22Rv1 (cell line): ENCODE measurements at regions not wholly inside any gene's neighbourhood (a gene's known extent, or its start where the extent isn't known, plus 50 kb on each side); places are given as distances from the start of the nearest gene placed in this dataset.

ENCODE experiments used
- ZFX ChIP-seq: fragments of 450-650 bp; IDR thresholded peaks from 2 replicates; pipeline ENCODE4 v1.6.1; 2017; ENCODE audit warnings: antibody characterized with exemption, borderline replicate concordance
- TF ChIP-seq, protein P1 (sequence below): fragments of 450-650 bp; IDR thresholded peaks from 2 replicates; pipeline ENCODE4 v1.5.1; 2017; ENCODE audit warnings: mild to moderate bottlenecking

GRCh38 chr13:106104281-106104901 lies 431.1 kb downstream of the EFNB2 start:
- TF ChIP-seq, protein P1, sequence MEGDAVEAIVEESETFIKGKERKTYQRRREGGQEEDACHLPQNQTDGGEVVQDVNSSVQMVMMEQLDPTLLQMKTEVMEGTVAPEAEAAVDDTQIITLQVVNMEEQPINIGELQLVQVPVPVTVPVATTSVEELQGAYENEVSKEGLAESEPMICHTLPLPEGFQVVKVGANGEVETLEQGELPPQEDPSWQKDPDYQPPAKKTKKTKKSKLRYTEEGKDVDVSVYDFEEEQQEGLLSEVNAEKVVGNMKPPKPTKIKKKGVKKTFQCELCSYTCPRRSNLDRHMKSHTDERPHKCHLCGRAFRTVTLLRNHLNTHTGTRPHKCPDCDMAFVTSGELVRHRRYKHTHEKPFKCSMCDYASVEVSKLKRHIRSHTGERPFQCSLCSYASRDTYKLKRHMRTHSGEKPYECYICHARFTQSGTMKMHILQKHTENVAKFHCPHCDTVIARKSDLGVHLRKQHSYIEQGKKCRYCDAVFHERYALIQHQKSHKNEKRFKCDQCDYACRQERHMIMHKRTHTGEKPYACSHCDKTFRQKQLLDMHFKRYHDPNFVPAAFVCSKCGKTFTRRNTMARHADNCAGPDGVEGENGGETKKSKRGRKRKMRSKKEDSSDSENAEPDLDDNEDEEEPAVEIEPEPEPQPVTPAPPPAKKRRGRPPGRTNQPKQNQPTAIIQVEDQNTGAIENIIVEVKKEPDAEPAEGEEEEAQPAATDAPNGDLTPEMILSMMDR = no peak
- TF ChIP-seq ZFX = no peak
